ENCODE measurements at regions not wholly inside any gene's neighbourhood (a gene's known extent, or its start where the extent isn't known, plus 50 kb on each side); places are given as distances from the start of the nearest gene placed in this dataset.

DNA sequence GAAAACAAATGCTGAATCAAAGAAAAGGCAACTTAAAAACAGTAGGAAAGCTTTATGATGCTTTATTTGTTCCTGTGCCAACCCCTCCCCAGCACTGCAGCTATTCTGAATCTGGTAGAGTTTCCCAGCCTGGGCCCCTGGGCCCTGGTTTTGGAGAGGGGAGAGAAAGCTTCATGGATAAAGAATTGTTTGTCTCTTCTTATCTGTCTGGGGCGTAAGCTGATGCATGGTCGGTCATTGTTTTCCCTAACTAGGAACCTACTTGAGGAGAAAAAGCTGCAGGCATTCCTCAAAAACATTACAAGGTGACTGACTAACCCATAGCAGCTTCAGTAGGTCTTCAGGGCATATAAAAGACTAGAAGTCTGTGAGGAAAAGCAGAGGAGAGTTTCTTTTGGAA is 758.1 kb upstream of the EPHA7 start:
- TF ChIP-seq, protein P1, sequence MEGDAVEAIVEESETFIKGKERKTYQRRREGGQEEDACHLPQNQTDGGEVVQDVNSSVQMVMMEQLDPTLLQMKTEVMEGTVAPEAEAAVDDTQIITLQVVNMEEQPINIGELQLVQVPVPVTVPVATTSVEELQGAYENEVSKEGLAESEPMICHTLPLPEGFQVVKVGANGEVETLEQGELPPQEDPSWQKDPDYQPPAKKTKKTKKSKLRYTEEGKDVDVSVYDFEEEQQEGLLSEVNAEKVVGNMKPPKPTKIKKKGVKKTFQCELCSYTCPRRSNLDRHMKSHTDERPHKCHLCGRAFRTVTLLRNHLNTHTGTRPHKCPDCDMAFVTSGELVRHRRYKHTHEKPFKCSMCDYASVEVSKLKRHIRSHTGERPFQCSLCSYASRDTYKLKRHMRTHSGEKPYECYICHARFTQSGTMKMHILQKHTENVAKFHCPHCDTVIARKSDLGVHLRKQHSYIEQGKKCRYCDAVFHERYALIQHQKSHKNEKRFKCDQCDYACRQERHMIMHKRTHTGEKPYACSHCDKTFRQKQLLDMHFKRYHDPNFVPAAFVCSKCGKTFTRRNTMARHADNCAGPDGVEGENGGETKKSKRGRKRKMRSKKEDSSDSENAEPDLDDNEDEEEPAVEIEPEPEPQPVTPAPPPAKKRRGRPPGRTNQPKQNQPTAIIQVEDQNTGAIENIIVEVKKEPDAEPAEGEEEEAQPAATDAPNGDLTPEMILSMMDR (IDR thresholded peaks at IDR 0.05), result no peak
- TF ChIP-seq EZH2 (IDR thresholded peaks at IDR 0.05; ENCODE audit: borderline replicate concordance, insufficient read depth, low read depth, low read length, poor library complexity, severe bottlenecking), result no peak

Measured in B cell (primary cell).